LNCAP (cell line): ENCODE measurements at regions not wholly inside any gene's neighbourhood (a gene's known extent, or its start where the extent isn't known, plus 50 kb on each side); places are given as distances from the start of the nearest gene placed in this dataset.

ENCODE experiments used
- CTCF ChIP-seq: fragments of 450-650 bp; IDR thresholded peaks from 2 replicates; pipeline ENCODE4 v1.5.1; 2017; ENCODE audit warnings: mild to moderate bottlenecking

- TF ChIP-seq CTCF: no peak
Observed at GRCh38 chr2:199629301-199629700, 171.6 kb upstream of the SATB2 start.

- TF ChIP-seq CTCF: no peak
Observed at GRCh38 chr2:199627417-199627816, 169.7 kb upstream of the SATB2 start.

GRCh38 chr2:199624958-199625357, 167.2 kb upstream of the SATB2 start:
- TF ChIP-seq CTCF: no peak

GRCh38 chr2:199612509-199613130, 154.9 kb upstream of the SATB2 start:
- no peak for TF ChIP-seq CTCF

GRCh38 chr2:199607914-199608313, 150.2 kb upstream of the SATB2 start:
- TF ChIP-seq CTCF: no peak

GRCh38 chr2:199606193-199606780, 148.5 kb upstream of the SATB2 start:
- no peak for TF ChIP-seq CTCF

GRCh38 chr2:199603721-199604291, 146.1 kb upstream of the SATB2 start:
- no peak for TF ChIP-seq CTCF
